Pulmonary artery endothelial cell (primary cell): ENCODE measurements at regions not wholly inside any gene's neighbourhood (a gene's known extent, or its start where the extent isn't known, plus 50 kb on each side); places are given as distances from the start of the nearest gene placed in this dataset.

ENCODE experiments used
- DNase-seq: peaks from one replicate; pipeline ENCODE4 v3.0.0-alpha.2; 2011; ENCODE audit warnings: low read depth, low spot score

- peak; percentile 77 for DNase-seq
These were observed 141.6 kb upstream of the MAX start for GRCh38 chr14:65243766-65244442.

- DNase-seq: no peak
These were observed 147.3 kb upstream of the MAX start for GRCh38 chr14:65249471-65250161.

- no peak for DNase-seq
These were observed 147.8 kb upstream of the MAX start for GRCh38 chr14:65250162-65250495.

GRCh38 chr14:65251213-65251612 is 148.9 kb upstream of the MAX start:
- DNase-seq: no peak

- no peak for DNase-seq
These were observed 150.4 kb upstream of the MAX start for GRCh38 chr14:65252482-65253255.

- DNase-seq: no peak
These were observed 152.8 kb upstream of the MAX start for GRCh38 chr14:65255029-65255545.

- no peak for DNase-seq
These were observed 153.5 kb upstream of the MAX start for GRCh38 chr14:65255583-65256461.

GRCh38 chr14:65256714-65257113 is 154.4 kb upstream of the MAX start:
- no peak for DNase-seq

GRCh38 chr14:65257425-65257824 is 155.1 kb upstream of the FUT8 start:
- no peak for DNase-seq

- peak; percentile 79 for DNase-seq
These were observed 154.1 kb upstream of the FUT8 start for GRCh38 chr14:65258391-65258790.

GRCh38 chr14:65259000-65259399 is 153.5 kb upstream of the FUT8 start:
- no peak for DNase-seq

- DNase-seq: no peak
These were observed 151.7 kb upstream of the FUT8 start for GRCh38 chr14:65260786-65261185.

- no peak for DNase-seq
These were observed 151.1 kb upstream of the FUT8 start for GRCh38 chr14:65261425-65261920.

- DNase-seq: no peak
These were observed 150.6 kb upstream of the FUT8 start for GRCh38 chr14:65261946-65262345.

- DNase-seq: no peak
These were observed 149.2 kb upstream of the FUT8 start for GRCh38 chr14:65263177-65263788.

GRCh38 chr14:65267856-65268255 is 144.7 kb upstream of the FUT8 start:
- DNase-seq: no peak

- no peak for DNase-seq
These were observed 143.9 kb upstream of the FUT8 start for GRCh38 chr14:65268594-65268993.

- DNase-seq: no peak
These were observed 142.8 kb upstream of the FUT8 start for GRCh38 chr14:65269732-65270131.

GRCh38 chr14:65277027-65277426 is 135.5 kb upstream of the FUT8 start:
- no peak for DNase-seq

- no peak for DNase-seq
These were observed 134.8 kb upstream of the FUT8 start for GRCh38 chr14:65277580-65278270.
